K562 (cell line): ENCODE measurements at regions not wholly inside any gene's neighbourhood (a gene's known extent, or its start where the extent isn't known, plus 50 kb on each side); places are given as distances from the start of the nearest gene placed in this dataset.

ENCODE experiments used
- RAD21 ChIP-seq, 2 experiments: fragments of 250-450 bp in 1 of 2; fragments of 450-650 bp in 1 of 2; sonication (Bioruptor Pico) in 1 of 2; formaldehyde crosslinking in 1 of 2; IDR thresholded peaks in 1 of 2; conservative IDR thresholded peaks in 1 of 2; 2 replicates each; pipeline versions ENCODE4 v1.4.0 to v1.8.0; 2020 to 2022; ENCODE audit warnings: mild to moderate bottlenecking in 2 of 2, moderate library complexity in 1 of 2
- SIX5 ChIP-seq, 2 experiments: IDR thresholded peaks; 2 replicates each; pipeline ENCODE4 v1.6.1; 2011; ENCODE audit warnings: low read length in 2 of 2, borderline replicate concordance in 1 of 2, low read depth in 1 of 2, mild to moderate bottlenecking in 1 of 2, moderate library complexity in 1 of 2; ENCODE audit not compliant: insufficient read depth in 1 of 2
- SMARCE1 ChIP-seq: fragments of 450-650 bp; IDR thresholded peaks from 2 replicates; pipeline ENCODE4 v1.7.1; 2016; ENCODE audit warnings: mild to moderate bottlenecking
- SMC3 ChIP-seq: conservative IDR thresholded peaks from 2 replicates; pipeline ENCODE4 v1.6.1; 2011; ENCODE audit warnings: low read depth, low read length, improper control_type of control experiment; ENCODE audit not compliant: insufficient read depth
- SP2 ChIP-seq: IDR thresholded peaks from 2 replicates; pipeline ENCODE4 v1.6.1; 2011; ENCODE audit warnings: mild to moderate bottlenecking, low read depth, low read length, moderate library complexity; ENCODE audit not compliant: poor library complexity, severe bottlenecking; ENCODE audit errors: extremely low read depth
- ZBED1 ChIP-seq: IDR thresholded peaks from 2 replicates; pipeline ENCODE4 v1.6.1; 2014
- ZSCAN29 ChIP-seq: fragments of 450-650 bp; IDR thresholded peaks from 2 replicates; pipeline ENCODE4 v1.6.1; 2017
- TF ChIP-seq, protein P1 (sequence below), 3 experiments: IDR thresholded peaks in 2 of 3; conservative IDR thresholded peaks in 1 of 3; 2 replicates each; pipeline ENCODE4 v1.5.1; 2011 to 2012; ENCODE audit warnings: low read length in 3 of 3, mild to moderate bottlenecking in 3 of 3, control low read depth in 2 of 3, improper control_type of control experiment in 1 of 3, inconsistent platforms in 1 of 3, low read depth in 1 of 3, mixed read lengths in 1 of 3, moderate library complexity in 1 of 3; ENCODE audit not compliant: insufficient read depth in 2 of 3

DNA sequence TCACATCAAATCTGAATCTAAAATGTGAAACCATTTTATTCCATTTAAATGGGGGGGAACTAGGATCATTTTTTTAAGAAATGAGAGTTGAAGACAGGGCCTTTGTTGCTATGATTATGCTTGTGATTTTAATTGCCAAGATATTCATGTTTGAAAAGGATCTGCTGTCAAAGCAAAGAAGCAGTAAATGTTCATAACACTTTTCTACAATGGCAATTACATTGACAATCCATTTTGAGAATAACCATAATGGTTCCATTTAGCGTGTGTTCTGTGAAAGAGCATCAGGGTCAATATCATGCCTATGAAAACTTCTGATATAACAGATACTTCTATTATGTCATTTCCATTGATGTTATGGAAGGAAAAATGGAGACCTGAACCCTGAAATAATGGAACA lies 745.8 kb upstream of the SGO1 start:
- no peak for TF ChIP-seq SMC3
- no peak for TF ChIP-seq SMARCE1
- no peak for TF ChIP-seq SP2
- TF ChIP-seq ZBED1: no peak
- TF ChIP-seq, protein P1, sequence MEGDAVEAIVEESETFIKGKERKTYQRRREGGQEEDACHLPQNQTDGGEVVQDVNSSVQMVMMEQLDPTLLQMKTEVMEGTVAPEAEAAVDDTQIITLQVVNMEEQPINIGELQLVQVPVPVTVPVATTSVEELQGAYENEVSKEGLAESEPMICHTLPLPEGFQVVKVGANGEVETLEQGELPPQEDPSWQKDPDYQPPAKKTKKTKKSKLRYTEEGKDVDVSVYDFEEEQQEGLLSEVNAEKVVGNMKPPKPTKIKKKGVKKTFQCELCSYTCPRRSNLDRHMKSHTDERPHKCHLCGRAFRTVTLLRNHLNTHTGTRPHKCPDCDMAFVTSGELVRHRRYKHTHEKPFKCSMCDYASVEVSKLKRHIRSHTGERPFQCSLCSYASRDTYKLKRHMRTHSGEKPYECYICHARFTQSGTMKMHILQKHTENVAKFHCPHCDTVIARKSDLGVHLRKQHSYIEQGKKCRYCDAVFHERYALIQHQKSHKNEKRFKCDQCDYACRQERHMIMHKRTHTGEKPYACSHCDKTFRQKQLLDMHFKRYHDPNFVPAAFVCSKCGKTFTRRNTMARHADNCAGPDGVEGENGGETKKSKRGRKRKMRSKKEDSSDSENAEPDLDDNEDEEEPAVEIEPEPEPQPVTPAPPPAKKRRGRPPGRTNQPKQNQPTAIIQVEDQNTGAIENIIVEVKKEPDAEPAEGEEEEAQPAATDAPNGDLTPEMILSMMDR (IDR thresholded peaks at IDR 0.05 in 2 of 3, conservative IDR thresholded peaks at IDR 0.05 in 1 of 3; ENCODE audit: insufficient read depth in 2 of 3, low read depth in 1 of 3, low read length in 3 of 3): no peak
- no peak for TF ChIP-seq SIX5 (IDR thresholded peaks at IDR 0.05; ENCODE audit: borderline replicate concordance in 1 of 2, insufficient read depth in 1 of 2, low read depth in 1 of 2, low read length in 2 of 2)
- TF ChIP-seq RAD21 (CRISPR knock-in tag; conservative IDR thresholded peaks at IDR 0.05 in 1 of 2, IDR thresholded peaks at IDR 0.05 in 1 of 2): no peak
- no peak for TF ChIP-seq ZSCAN29
